Endothelial cell (in vitro differentiated cells): ENCODE measurements at regions not wholly inside any gene's neighbourhood (a gene's known extent, or its start where the extent isn't known, plus 50 kb on each side); places are given as distances from the start of the nearest gene placed in this dataset.
"Not testable (repeated sequence)": the region's sequence is repeated elsewhere in the genome, so short reads cannot be mapped to it uniquely, and the experiment has no call there.

Source experiments
- DNase-seq: peaks from one replicate; pipeline ENCODE4 v3.0.0; 2021; ENCODE audit warnings: low spot score
- H3K27ac Mint-ChIP-seq: one replicate; pipeline ENCODE4 v1.8.0; 2021; ENCODE audit warnings: mixed read lengths, inconsistent platforms; ENCODE audit not compliant: unreplicated experiment
- H3K27me3 Mint-ChIP-seq: one replicate; pipeline ENCODE4 v1.8.0; 2021; ENCODE audit warnings: mild to moderate bottlenecking, moderate library complexity, mixed read lengths, inconsistent platforms; ENCODE audit not compliant: unreplicated experiment
- H3K36me3 Mint-ChIP-seq: one replicate; pipeline ENCODE4 v1.8.0; 2021; ENCODE audit warnings: mild to moderate bottlenecking, low read depth, mixed read lengths, inconsistent platforms; ENCODE audit not compliant: unreplicated experiment
- H3K4me1 Mint-ChIP-seq: one replicate; pipeline ENCODE4 v1.8.0; 2021; ENCODE audit warnings: mild to moderate bottlenecking, mixed read lengths, inconsistent platforms; ENCODE audit not compliant: unreplicated experiment
- H3K4me3 Mint-ChIP-seq: one replicate; pipeline ENCODE4 v1.8.0; 2021; ENCODE audit warnings: mild to moderate bottlenecking, mixed read lengths, inconsistent platforms; ENCODE audit not compliant: unreplicated experiment
- H3K9me3 Mint-ChIP-seq: one replicate; pipeline ENCODE4 v1.8.0; 2021; ENCODE audit warnings: mixed read lengths, inconsistent platforms; ENCODE audit not compliant: unreplicated experiment
- CTCF ChIP-seq: fragments of 200-600 bp; sonication (generic); IDR thresholded peaks from one replicate; pipeline ENCODE4 v1.5.0; 2021; ENCODE audit warnings: antibody characterized with exemption; ENCODE audit not compliant: unreplicated experiment

- no peaks in the 10 kb centered on the region for H3K36me3 Mint-ChIP-seq
- H3K27me3 Mint-ChIP-seq: no peaks in the 10 kb centered on the region
- H3K9me3 Mint-ChIP-seq: no peaks in the 10 kb centered on the region
- DNase-seq: no peak
- no peak for TF ChIP-seq CTCF
- H3K4me3 Mint-ChIP-seq: no peak overlapping the region
- H3K27ac Mint-ChIP-seq: no peak overlapping the region
- H3K4me1 Mint-ChIP-seq: no peaks in the 10 kb centered on the region
Observed at GRCh38 chr2:61604433-61604832, 66.3 kb upstream of the XPO1 start.

- H3K36me3 Mint-ChIP-seq, H3K27ac Mint-ChIP-seq, H3K9me3 Mint-ChIP-seq, H3K4me3 Mint-ChIP-seq, H3K4me1 Mint-ChIP-seq, DNase-seq, H3K27me3 Mint-ChIP-seq: not testable (repeated sequence)
Observed at GRCh38 chr2:61598515-61599156, 60.5 kb upstream of the XPO1 start.

GRCh38 chr2:61597300-61598289 is 59.4 kb upstream of the XPO1 start:
- Mint-ChIP-seq H3K4me3 (no peak overlapping the region), H3K27me3 (no peaks in the 10 kb centered on the region), H3K36me3 (no peaks in the 10 kb centered on the region), H3K9me3 (no peaks in the 10 kb centered on the region), H3K27ac (peak overlapping the region; percentile 15), H3K4me1 (peaks cover 9% of the 10 kb centered on the region)
- no peak for TF ChIP-seq CTCF
- DNase-seq: no peak

- H3K4me3 Mint-ChIP-seq, DNase-seq, H3K27me3 Mint-ChIP-seq, H3K27ac Mint-ChIP-seq, H3K36me3 Mint-ChIP-seq, H3K9me3 Mint-ChIP-seq: not testable (repeated sequence)
- peaks cover 12% of the 10 kb centered on the region for H3K4me1 Mint-ChIP-seq
Observed at GRCh38 chr2:61594201-61594600, 56.0 kb upstream of the XPO1 start.

GRCh38 chr2:61593648-61594047 is 55.5 kb upstream of the XPO1 start:
- peaks cover 12% of the 10 kb centered on the region for H3K4me1 Mint-ChIP-seq
- H3K4me3 Mint-ChIP-seq, H3K27me3 Mint-ChIP-seq, H3K27ac Mint-ChIP-seq, H3K9me3 Mint-ChIP-seq, DNase-seq, H3K36me3 Mint-ChIP-seq: not testable (repeated sequence)

GRCh38 chr2:61590214-61590613 is 52.1 kb upstream of the XPO1 start:
- H3K27ac Mint-ChIP-seq: no peak overlapping the region
- DNase-seq: no peak
- H3K36me3 Mint-ChIP-seq: no peaks in the 10 kb centered on the region
- no peak overlapping the region for H3K4me3 Mint-ChIP-seq
- H3K9me3 Mint-ChIP-seq: no peaks in the 10 kb centered on the region
- H3K4me1 Mint-ChIP-seq: peaks cover 9% of the 10 kb centered on the region
- H3K27me3 Mint-ChIP-seq: peaks cover 6% of the 10 kb centered on the region
- TF ChIP-seq CTCF: no peak
